Aorta (tissue), 5 donors: ENCODE measurements at regions not wholly inside any gene's neighbourhood (a gene's known extent, or its start where the extent isn't known, plus 50 kb on each side); places are given as distances from the start of the nearest gene placed in this dataset.

Source experiments
- ATAC-seq: fragments of 200-7000 bp; cut with Tn5 transposase; one replicate; pipeline ENCODE4 v1.9.1; 2022; ENCODE audit warnings: moderate library complexity; ENCODE audit not compliant: low FRiP score
- DNase-seq, 2 donors: peaks; one replicate each; pipeline ENCODE4 v3.0.0-alpha.2; 2020
- H3K27ac ChIP-seq, 2 donors: one replicate each; pipeline ENCODE4 v1.5.1; 2013; ENCODE audit warnings: low read length in 2 of 2, mild to moderate bottlenecking in 2 of 2, moderate library complexity in 2 of 2, control low read depth in 1 of 2, inconsistent platforms in 1 of 2, low read depth in 1 of 2
- H3K27me3 ChIP-seq, 2 donors: one replicate each; pipeline ENCODE4 v1.6.1; 2013; ENCODE audit warnings: control low read depth in 1 of 2, low read length in 1 of 2, mild to moderate bottlenecking in 1 of 2, moderate library complexity in 1 of 2; ENCODE audit not compliant: insufficient read depth in 2 of 2, control insufficient read depth in 1 of 2
- H3K36me3 ChIP-seq, 2 donors: one replicate each; pipeline ENCODE4 v1.6.1; 2013; ENCODE audit warnings: control low read depth in 1 of 2, low read length in 1 of 2, mild to moderate bottlenecking in 1 of 2; ENCODE audit not compliant: insufficient read depth in 2 of 2, control insufficient read depth in 1 of 2
- H3K4me1 ChIP-seq, 2 donors: one replicate each; pipeline ENCODE4 v1.6.1; 2013; ENCODE audit warnings: low read length in 2 of 2, control low read depth in 1 of 2, mild to moderate bottlenecking in 1 of 2, moderate library complexity in 1 of 2; ENCODE audit not compliant: insufficient read depth in 2 of 2, control insufficient read depth in 1 of 2
- H3K4me3 ChIP-seq, 2 donors: one replicate each; pipeline ENCODE4 v1.5.1; 2013; ENCODE audit warnings: low read length in 2 of 2, control low read depth in 1 of 2, mild to moderate bottlenecking in 1 of 2
- H3K9me3 ChIP-seq: one replicate; pipeline ENCODE4 v1.6.1; 2013; ENCODE audit warnings: mild to moderate bottlenecking, low read length; ENCODE audit not compliant: control insufficient read depth
- WGBS, 2 donors: extraction: QIAGEN DNeasy Blood & Tissue Kit; methylation state at CpG; one replicate each; pipeline ENCODE4 v1.1.7; 2013; 5-methylcytosine and 5-hydroxymethylcytosine counted together
- intact Hi-C, 2 donors: fragments of 100-400 bp; cut with DNase I; formaldehyde crosslinking; loops; one replicate each; pipeline versions ENCODE4 v1.14.2 to v1.15.0; 2022
- donor health status: healthy with polysubstance abuse.
- donor health status: Bipolar disorder and iron deficiency.
- donor health status: DM: no; HTN: no; CAD: no.
- donor health status: DM: no; HTN: no; CAD: no.
- donor health status: DM: yes; HTN: yes; CAD: no.

GRCh38 chr7:142420554-142421362, 162.9 kb upstream of the PRSS58 start:
- 63 to 64% methylated on average over 5 of the region's 5 CpGs for WGBS, 2 donors
- Histone ChIP-seq H3K4me3 (no peak overlapping the region), H3K4me1 (no peaks in the 10 kb centered on the region), H3K36me3 (no peaks in the 10 kb centered on the region), H3K27ac (no peak overlapping the region), H3K27me3 (no peaks in the 10 kb centered on the region), H3K9me3 (no peaks in the 10 kb centered on the region)
- intact Hi-C loops: no loop called here
- DNase-seq (no peak), ATAC-seq (peak; percentile 11)

GRCh38 chr7:142418326-142418725, 160.5 kb upstream of the PRSS58 start:
- no peaks in the 10 kb centered on the region for H3K27me3 ChIP-seq
- no peaks in the 10 kb centered on the region for H3K36me3 ChIP-seq
- no peak overlapping the region for H3K27ac ChIP-seq
- H3K4me1 ChIP-seq: no peaks in the 10 kb centered on the region
- no peak for ATAC-seq
- no peaks in the 10 kb centered on the region for H3K9me3 ChIP-seq
- intact Hi-C loops: no loop called here
- DNase-seq: no peak
- no peak overlapping the region for H3K4me3 ChIP-seq
- 76 to 79% methylated on average over 4 of the region's 4 CpGs for WGBS, 2 donors

- no peaks in the 10 kb centered on the region for H3K4me1 ChIP-seq
- intact Hi-C loops: no loop called here
Observed at GRCh38 chr7:142414915-142415314, 157.1 kb upstream of the PRSS58 start.

GRCh38 chr7:142414135-142414534, 156.3 kb upstream of the PRSS58 start:
- Histone ChIP-seq H3K4me3 (no peak overlapping the region), H3K27me3 (no peaks in the 10 kb centered on the region), H3K4me1 (no peaks in the 10 kb centered on the region), H3K9me3 (no peaks in the 10 kb centered on the region), H3K27ac (no peak overlapping the region), H3K36me3 (no peaks in the 10 kb centered on the region)
- ATAC-seq (no peak), DNase-seq (no peak)
- WGBS, 2 donors: 82 to 84% methylated on average over 3 of the region's 3 CpGs
- intact Hi-C loops: no loop called here

More at GRCh38 chr7:142414915-142415314, 157.1 kb upstream of the PRSS58 start:
- DNase-seq: no peak
- Histone ChIP-seq H3K4me3 (no peak overlapping the region), H3K36me3 (no peaks in the 10 kb centered on the region), H3K9me3 (no peaks in the 10 kb centered on the region), H3K27ac (no peak overlapping the region), H3K27me3 (no peaks in the 10 kb centered on the region)
- no peak for ATAC-seq
- 89% methylated on average over 4 of the region's 4 CpGs for WGBS, 2 donors

GRCh38 chr7:142413280-142414000, 155.6 kb upstream of the PRSS58 start:
- DNase-seq: no peak
- WGBS, 2 donors: 94 to 96% methylated on average over 4 of the region's 4 CpGs
- ATAC-seq: no peak
- Histone ChIP-seq H3K9me3 (no peaks in the 10 kb centered on the region), H3K4me1 (no peaks in the 10 kb centered on the region), H3K27me3 (no peaks in the 10 kb centered on the region), H3K36me3 (no peaks in the 10 kb centered on the region), H3K27ac (no peak overlapping the region), H3K4me3 (no peak overlapping the region)
- intact Hi-C loops: no loop called here

GRCh38 chr7:142412551-142413193, 154.8 kb upstream of the PRSS58 start:
- ATAC-seq (no peak), DNase-seq (no peak)
- WGBS, 2 donors: 82% methylated on average over 2 of the region's 2 CpGs
- no peaks in the 10 kb centered on the region for H3K9me3 ChIP-seq
- no peaks in the 10 kb centered on the region for H3K4me1 ChIP-seq
- intact Hi-C loops: no loop called here
- H3K36me3 ChIP-seq: no peaks in the 10 kb centered on the region
- no peak overlapping the region for H3K27ac ChIP-seq
- no peak overlapping the region for H3K4me3 ChIP-seq
- no peaks in the 10 kb centered on the region for H3K27me3 ChIP-seq

- DNase-seq (no peak), ATAC-seq (no peak)
- H3K9me3 ChIP-seq: no peaks in the 10 kb centered on the region
- no peaks in the 10 kb centered on the region for H3K36me3 ChIP-seq
- H3K27me3 ChIP-seq: no peaks in the 10 kb centered on the region
- H3K27ac ChIP-seq: no peak overlapping the region
- H3K4me1 ChIP-seq: no peaks in the 10 kb centered on the region
- intact Hi-C loops: no loop called here
- no peak overlapping the region for H3K4me3 ChIP-seq
Observed at GRCh38 chr7:142409471-142409870, 151.6 kb upstream of the PRSS58 start.

- intact Hi-C loops: no loop called here
- ATAC-seq: no peak
- no peaks in the 10 kb centered on the region for H3K4me1 ChIP-seq
- H3K4me3 ChIP-seq: no peak overlapping the region
- DNase-seq: no peak
- no peaks in the 10 kb centered on the region for H3K36me3 ChIP-seq
- H3K27ac ChIP-seq: no peak overlapping the region
- no peaks in the 10 kb centered on the region for H3K9me3 ChIP-seq
- H3K27me3 ChIP-seq: no peaks in the 10 kb centered on the region
Observed at GRCh38 chr7:142408794-142409193, 150.9 kb upstream of the PRSS58 start.
